HG02678 (cell line): ENCODE measurements at regions not wholly inside any gene's neighbourhood (a gene's known extent, or its start where the extent isn't known, plus 50 kb on each side); places are given as distances from the start of the nearest gene placed in this dataset.

Experiments used
- ATAC-seq: cut with Tn5 transposase; IDR thresholded peaks from one replicate; pipeline ENCODE4 v1.9.1; 2021; ENCODE audit warnings: mild to moderate bottlenecking, moderate library complexity; ENCODE audit not compliant: unreplicated experiment

GRCh38 chr2:576292-576691, 100.9 kb downstream of the TMEM18 start:
- no peak for ATAC-seq

- no peak for ATAC-seq
These were observed 101.4 kb downstream of the TMEM18 start for GRCh38 chr2:575727-576236.

GRCh38 chr2:575030-575726, 102.0 kb downstream of the TMEM18 start:
- ATAC-seq, result no peak

- ATAC-seq, result no peak
These were observed 103.3 kb downstream of the TMEM18 start for GRCh38 chr2:573805-574392.

- ATAC-seq, result no peak
These were observed 104.2 kb downstream of the TMEM18 start for GRCh38 chr2:573025-573424.

- no peak for ATAC-seq
These were observed 107.5 kb downstream of the TMEM18 start for GRCh38 chr2:569681-570080.

GRCh38 chr2:568639-569235, 108.5 kb downstream of the TMEM18 start:
- ATAC-seq, result no peak

GRCh38 chr2:567865-568638, 109.2 kb downstream of the TMEM18 start:
- ATAC-seq, result no peak

GRCh38 chr2:567496-567864, 109.7 kb downstream of the TMEM18 start:
- no peak for ATAC-seq

GRCh38 chr2:566379-567313, 110.6 kb downstream of the TMEM18 start:
- no peak for ATAC-seq

- ATAC-seq, result no peak
These were observed 112.6 kb downstream of the TMEM18 start for GRCh38 chr2:564471-565181.

GRCh38 chr2:563512-563911, 113.7 kb downstream of the TMEM18 start:
- no peak for ATAC-seq

GRCh38 chr2:562391-563364, 114.5 kb downstream of the TMEM18 start:
- ATAC-seq, result no peak

GRCh38 chr2:558879-559278, 118.3 kb downstream of the TMEM18 start:
- ATAC-seq, result no peak

- no peak for ATAC-seq
These were observed 118.9 kb downstream of the TMEM18 start for GRCh38 chr2:558302-558642.

GRCh38 chr2:557635-558301, 119.4 kb downstream of the TMEM18 start:
- no peak for ATAC-seq

GRCh38 chr2:556485-556884, 120.7 kb downstream of the TMEM18 start:
- ATAC-seq, result no peak
